HL-60 (cell line): ENCODE measurements at regions not wholly inside any gene's neighbourhood (a gene's known extent, or its start where the extent isn't known, plus 50 kb on each side); places are given as distances from the start of the nearest gene placed in this dataset.
A peak's percentile ranks its signal among the peaks of the same experiment; 100 is the strongest.

Experiments used
- GABPA ChIP-seq: IDR thresholded peaks from 2 replicates; pipeline ENCODE4 v1.6.1; 2012; ENCODE audit warnings: low read depth
- POLR2AphosphoS5 ChIP-seq: IDR thresholded peaks from 2 replicates; pipeline ENCODE4 v1.6.1; 2012; ENCODE audit warnings: low read depth
- TF ChIP-seq, protein P1 (sequence below): IDR thresholded peaks from one replicate; pipeline ENCODE4 v1.5.1; 2011; ENCODE audit warnings: low read length, control low read depth, inconsistent platforms; ENCODE audit not compliant: insufficient read depth

GRCh38 chr5:96601715-96602244, 60.4 kb upstream of the CAST start:
- TF ChIP-seq, protein P1, sequence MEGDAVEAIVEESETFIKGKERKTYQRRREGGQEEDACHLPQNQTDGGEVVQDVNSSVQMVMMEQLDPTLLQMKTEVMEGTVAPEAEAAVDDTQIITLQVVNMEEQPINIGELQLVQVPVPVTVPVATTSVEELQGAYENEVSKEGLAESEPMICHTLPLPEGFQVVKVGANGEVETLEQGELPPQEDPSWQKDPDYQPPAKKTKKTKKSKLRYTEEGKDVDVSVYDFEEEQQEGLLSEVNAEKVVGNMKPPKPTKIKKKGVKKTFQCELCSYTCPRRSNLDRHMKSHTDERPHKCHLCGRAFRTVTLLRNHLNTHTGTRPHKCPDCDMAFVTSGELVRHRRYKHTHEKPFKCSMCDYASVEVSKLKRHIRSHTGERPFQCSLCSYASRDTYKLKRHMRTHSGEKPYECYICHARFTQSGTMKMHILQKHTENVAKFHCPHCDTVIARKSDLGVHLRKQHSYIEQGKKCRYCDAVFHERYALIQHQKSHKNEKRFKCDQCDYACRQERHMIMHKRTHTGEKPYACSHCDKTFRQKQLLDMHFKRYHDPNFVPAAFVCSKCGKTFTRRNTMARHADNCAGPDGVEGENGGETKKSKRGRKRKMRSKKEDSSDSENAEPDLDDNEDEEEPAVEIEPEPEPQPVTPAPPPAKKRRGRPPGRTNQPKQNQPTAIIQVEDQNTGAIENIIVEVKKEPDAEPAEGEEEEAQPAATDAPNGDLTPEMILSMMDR = peak; percentile 44
- TF ChIP-seq GABPA (no peak), POLR2AphosphoS5 (no peak)
